ENCODE measurements at regions not wholly inside any gene's neighbourhood (a gene's known extent, or its start where the extent isn't known, plus 50 kb on each side); places are given as distances from the start of the nearest gene placed in this dataset.
"Not testable (repeated sequence)": the region's sequence is repeated elsewhere in the genome, so short reads cannot be mapped to it uniquely, and the experiment has no call there.

- DNase-seq, result no peak
Measured at GRCh38 chr12:89870413-89871184, 162.0 kb upstream of the ATP2B1 start.

- not testable (repeated sequence) for DNase-seq
Measured at GRCh38 chr12:89867611-89868010, 159.0 kb upstream of the ATP2B1 start.

- no peak for DNase-seq
Measured at GRCh38 chr12:89864411-89864810, 155.8 kb upstream of the ATP2B1 start.

- DNase-seq, result no peak
Measured at GRCh38 chr12:89863968-89864367, 155.3 kb upstream of the ATP2B1 start.

GRCh38 chr12:89863493-89863938 is 154.9 kb upstream of the ATP2B1 start:
- DNase-seq, result no peak

- DNase-seq, result no peak
Measured at GRCh38 chr12:89862511-89863445, 154.1 kb upstream of the ATP2B1 start.

GRCh38 chr12:89861086-89861485 is 152.4 kb upstream of the ATP2B1 start:
- no peak for DNase-seq

GRCh38 chr12:89859508-89860220 is 151.0 kb upstream of the ATP2B1 start:
- no peak for DNase-seq

- DNase-seq, result no peak
Measured at GRCh38 chr12:89858718-89859117, 150.1 kb upstream of the ATP2B1 start.

- DNase-seq, result no peak
Measured at GRCh38 chr12:89857652-89858274, 149.1 kb upstream of the ATP2B1 start.

- DNase-seq, result no peak
Measured at GRCh38 chr12:89856431-89856830, 147.8 kb upstream of the ATP2B1 start.

- DNase-seq, result no peak
Measured at GRCh38 chr12:89848732-89849131, 140.1 kb upstream of the ATP2B1 start.

- DNase-seq, result no peak
Measured at GRCh38 chr12:89846473-89847055, 137.9 kb upstream of the ATP2B1 start.

GRCh38 chr12:89845767-89846166 is 137.1 kb upstream of the ATP2B1 start:
- DNase-seq, result no peak

- DNase-seq, result no peak
Measured at GRCh38 chr12:89845366-89845765, 136.7 kb upstream of the ATP2B1 start.

GRCh38 chr12:89844539-89844938 is 135.9 kb upstream of the ATP2B1 start:
- no peak for DNase-seq

GRCh38 chr12:89840162-89840922 is 131.7 kb upstream of the ATP2B1 start:
- DNase-seq, result no peak

- DNase-seq, result no peak
Measured at GRCh38 chr12:89839444-89839843, 130.8 kb upstream of the ATP2B1 start.

- DNase-seq, result no peak
Measured at GRCh38 chr12:89838833-89839232, 130.2 kb upstream of the ATP2B1 start.

GRCh38 chr12:89836026-89836425 is 127.4 kb upstream of the ATP2B1 start:
- DNase-seq, result no peak

GRCh38 chr12:89834676-89835075 is 126.0 kb upstream of the ATP2B1 start:
- DNase-seq, result no peak
